Epithelial cell of proximal tubule (primary cell): ENCODE measurements at regions not wholly inside any gene's neighbourhood (a gene's known extent, or its start where the extent isn't known, plus 50 kb on each side); places are given as distances from the start of the nearest gene placed in this dataset.

Experiments used
- DNase-seq: peaks from one replicate; pipeline ENCODE4 v3.0.0-alpha.2; 2011; ENCODE audit warnings: low read depth
- H3K4me3 ChIP-seq: 2 replicates; pipeline ENCODE4 v1.5.1; 2011; ENCODE audit warnings: low read depth, mild to moderate bottlenecking, low read length
- CTCF ChIP-seq: conservative IDR thresholded peaks from 2 replicates; pipeline ENCODE4 v1.5.1; 2012; ENCODE audit warnings: low read depth, mild to moderate bottlenecking, low read length

- no peak for DNase-seq
- TF ChIP-seq CTCF = no peak
- no peak overlapping the region for H3K4me3 ChIP-seq
Observed at GRCh38 chr4:129498626-129499025, 402.7 kb downstream of the C4orf33 start.

DNA sequence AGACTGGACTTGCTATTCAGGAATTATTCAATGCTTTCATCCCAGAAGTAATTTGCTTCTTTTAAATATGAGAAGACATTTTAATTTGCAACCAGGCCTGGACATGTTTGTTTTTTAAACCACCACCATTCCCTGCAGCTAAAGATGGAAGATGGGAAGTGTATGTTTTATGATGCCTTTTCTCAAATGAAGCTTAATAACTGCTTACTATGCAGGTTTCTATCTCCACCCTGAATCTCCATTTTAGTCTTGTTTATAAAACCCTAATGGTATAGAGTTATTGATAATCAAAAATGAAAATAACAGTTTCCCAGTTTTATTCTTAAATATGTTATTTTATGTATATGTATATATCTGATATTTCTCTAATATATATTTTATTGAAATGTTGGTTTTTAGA is 418.9 kb downstream of the C4orf33 start:
- no peak for DNase-seq
- H3K4me3 ChIP-seq = no peak overlapping the region
- TF ChIP-seq CTCF = no peak

DNA sequence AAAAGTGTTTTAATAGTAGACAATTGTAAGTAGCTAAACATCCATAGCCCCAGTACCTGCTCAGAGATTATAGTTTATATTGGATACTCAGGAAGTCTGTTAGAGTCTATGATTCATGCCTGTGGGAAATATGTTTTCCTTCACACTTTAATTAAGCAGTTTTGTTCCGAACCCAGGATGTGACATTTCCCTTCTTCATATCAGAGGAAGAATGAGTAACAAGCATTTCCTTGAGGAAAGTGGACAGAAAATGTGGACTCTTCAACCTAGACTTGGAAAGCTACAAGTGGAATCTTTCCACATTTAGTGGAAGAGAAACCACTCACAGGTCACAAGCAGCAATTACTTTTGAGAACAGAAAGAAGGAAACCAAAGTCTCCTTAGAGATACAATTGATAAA is 419.4 kb downstream of the C4orf33 start:
- no peak overlapping the region for H3K4me3 ChIP-seq
- no peak for TF ChIP-seq CTCF
- no peak for DNase-seq

GRCh38 chr4:129526812-129527211 is 430.9 kb downstream of the C4orf33 start:
- no peak for TF ChIP-seq CTCF
- H3K4me3 ChIP-seq = no peak overlapping the region
- no peak for DNase-seq

DNA sequence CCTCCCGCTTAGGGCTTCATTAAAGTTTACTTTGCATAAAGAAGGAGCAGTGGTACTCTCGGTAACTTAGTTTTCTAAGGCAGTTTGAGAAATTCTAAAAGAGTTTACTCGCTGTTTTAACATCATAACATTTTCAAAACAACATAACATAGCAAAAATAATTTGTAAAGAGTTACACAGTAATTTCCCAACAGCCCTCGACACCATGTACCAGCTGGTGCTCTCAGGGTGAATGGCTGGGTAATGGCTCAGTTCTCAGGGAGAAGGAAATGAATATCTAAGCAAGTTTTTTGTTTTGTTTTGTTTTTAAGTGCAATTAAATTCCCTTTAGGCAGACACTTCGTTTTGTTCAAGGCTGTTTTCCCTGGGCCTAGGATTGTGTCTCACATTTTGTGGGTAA is 435.3 kb downstream of the C4orf33 start:
- no peak for TF ChIP-seq CTCF
- no peak overlapping the region for H3K4me3 ChIP-seq
- no peak for DNase-seq

- no peak for DNase-seq
- H3K4me3 ChIP-seq = no peak overlapping the region
- no peak for TF ChIP-seq CTCF
Observed at GRCh38 chr4:129532573-129532972, 436.6 kb downstream of the C4orf33 start.

GRCh38 chr4:129543299-129543698 is 447.3 kb downstream of the C4orf33 start:
- no peak for TF ChIP-seq CTCF
- H3K4me3 ChIP-seq = no peak overlapping the region
- no peak for DNase-seq
